Activated naive CD4-positive, alpha-beta T cell treated with anti-CD3 and anti-CD28 coated beads, Interleukin-2, amount 10 ng/mL, durations not matched to agents 7 days and 5 days (primary cell): ENCODE measurements at regions not wholly inside any gene's neighbourhood (a gene's known extent, or its start where the extent isn't known, plus 50 kb on each side); places are given as distances from the start of the nearest gene placed in this dataset.

Source experiments
- CTCF ChIA-PET: fragments of 350-600 bp; sonication (Branson Sonifier 250); formaldehyde crosslinking; loops from one replicate; lab custom pipeline; 2021; ENCODE audit warnings: antibody characterized with exemption; lab: Charles Lee
- DNase-seq: peaks from one replicate; pipeline ENCODE4 v3.0.0-alpha.2; 2020
- H3K27ac Mint-ChIP-seq: one replicate; pipeline ENCODE4 v1.8.0; 2021; ENCODE audit warnings: mild to moderate bottlenecking, moderate library complexity, mixed read lengths
- H3K27me3 Mint-ChIP-seq: one replicate; pipeline ENCODE4 v1.8.0; 2021; ENCODE audit warnings: mild to moderate bottlenecking, mixed read lengths
- H3K36me3 Mint-ChIP-seq: one replicate; pipeline ENCODE4 v1.8.0; 2021; ENCODE audit warnings: mixed read lengths
- H3K4me1 Mint-ChIP-seq: one replicate; pipeline ENCODE4 v1.8.0; 2021; ENCODE audit warnings: mixed read lengths
- H3K4me3 Mint-ChIP-seq: one replicate; pipeline ENCODE4 v1.8.0; 2021; ENCODE audit warnings: mild to moderate bottlenecking, moderate library complexity, mixed read lengths
- H3K9me3 Mint-ChIP-seq: one replicate; pipeline ENCODE4 v1.8.0; 2021; ENCODE audit warnings: mixed read lengths

DNA sequence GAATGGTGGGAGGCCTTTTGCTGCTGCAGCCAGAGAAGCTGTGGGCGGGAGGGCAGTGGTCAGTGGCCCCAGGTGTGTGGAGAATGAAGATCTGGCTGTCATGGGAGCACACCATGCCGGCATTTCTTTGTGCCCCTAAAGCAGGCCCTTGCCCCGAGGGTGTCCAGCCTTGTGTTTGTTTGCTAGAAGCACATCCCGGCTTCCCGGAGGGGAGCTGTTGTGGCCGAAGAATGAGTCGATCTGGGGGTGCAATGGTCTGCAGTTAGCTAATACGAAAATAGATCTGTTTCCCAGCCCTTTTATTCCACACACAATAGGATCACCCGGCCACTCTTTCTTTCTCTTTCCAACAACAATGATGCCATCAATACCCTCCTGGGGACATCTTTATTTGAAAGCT is 228.8 kb downstream of the CBLN1 start:
- CTCF ChIA-PET = no interaction called here
- H3K27me3 Mint-ChIP-seq = no peaks in the 10 kb centered on the region
- no peaks in the 10 kb centered on the region for H3K4me1 Mint-ChIP-seq
- no peak for DNase-seq
- H3K4me3 Mint-ChIP-seq = no peak overlapping the region
- peaks cover 4% of the 10 kb centered on the region for H3K9me3 Mint-ChIP-seq
- no peaks in the 10 kb centered on the region for H3K36me3 Mint-ChIP-seq
- no peak overlapping the region for H3K27ac Mint-ChIP-seq

DNA sequence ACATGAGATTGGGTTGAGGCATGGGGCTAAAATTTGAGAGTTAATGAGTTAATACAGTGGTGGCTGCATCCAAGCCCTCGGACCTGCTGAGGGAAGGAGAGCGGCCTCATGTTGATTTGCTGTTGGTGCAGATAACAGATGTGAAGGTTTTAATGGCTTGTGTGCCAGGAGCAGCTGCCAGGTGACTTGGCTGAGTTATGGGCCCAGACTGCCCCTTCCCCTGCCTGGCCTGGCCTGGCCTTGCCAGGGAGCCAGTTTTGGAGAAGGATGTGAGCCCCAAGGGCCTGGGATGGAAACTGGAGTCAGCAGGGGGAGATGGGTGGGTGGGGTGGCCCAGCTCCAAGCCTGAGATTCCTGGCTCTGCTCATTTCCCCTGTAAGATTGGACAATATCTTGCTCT is 230.1 kb downstream of the CBLN1 start:
- DNase-seq = no peak
- H3K4me1 Mint-ChIP-seq = no peaks in the 10 kb centered on the region
- CTCF ChIA-PET = no interaction called here
- H3K4me3 Mint-ChIP-seq = no peak overlapping the region
- H3K36me3 Mint-ChIP-seq = no peaks in the 10 kb centered on the region
- no peak overlapping the region for H3K27ac Mint-ChIP-seq
- no peaks in the 10 kb centered on the region for H3K27me3 Mint-ChIP-seq
- peaks cover 4% of the 10 kb centered on the region for H3K9me3 Mint-ChIP-seq

DNA sequence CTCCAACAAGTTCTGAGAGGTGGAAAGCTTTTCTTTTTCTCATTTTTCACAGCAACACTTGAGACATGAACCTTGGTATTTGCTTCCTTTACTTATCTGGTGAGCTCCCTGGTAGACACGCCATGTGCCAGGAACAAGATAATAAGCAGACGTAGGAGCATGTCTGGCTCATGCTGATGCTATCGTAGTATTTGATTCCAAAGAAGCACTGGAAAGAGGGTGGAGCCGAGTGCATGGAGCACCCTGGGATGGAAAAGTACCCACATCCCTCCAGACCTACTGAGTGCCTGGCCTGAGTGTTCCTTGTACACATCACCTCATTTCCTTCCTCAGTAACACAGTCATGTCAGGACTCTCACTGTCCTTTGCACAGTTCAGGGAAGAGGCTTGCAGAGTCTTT is 231.0 kb downstream of the CBLN1 start:
- CTCF ChIA-PET = no interaction called here
- Mint-ChIP-seq H3K4me1 (no peaks in the 10 kb centered on the region), H3K36me3 (no peaks in the 10 kb centered on the region), H3K4me3 (no peak overlapping the region), H3K9me3 (peaks cover 7% of the 10 kb centered on the region), H3K27me3 (no peaks in the 10 kb centered on the region), H3K27ac (no peak overlapping the region)
- no peak for DNase-seq

DNA sequence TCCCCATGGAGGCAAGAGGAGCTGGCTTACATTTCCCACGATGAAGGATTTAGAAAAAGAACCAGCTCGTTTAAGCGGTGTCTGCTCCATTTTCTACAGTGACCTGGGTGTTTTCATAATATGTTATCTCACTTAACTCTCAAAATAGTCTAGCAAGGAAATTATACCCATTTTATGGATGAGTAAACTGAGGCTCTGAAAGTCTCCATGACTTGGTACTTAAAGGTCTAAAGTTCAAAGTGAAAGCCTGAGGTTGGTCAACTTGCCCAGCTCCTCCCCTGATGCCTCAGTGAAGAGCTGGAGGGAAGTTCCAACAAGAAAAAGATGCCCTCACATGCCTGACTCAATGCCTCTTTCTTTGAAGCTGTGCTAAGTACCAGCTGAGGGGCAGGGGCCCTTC is 232.0 kb downstream of the CBLN1 start:
- Mint-ChIP-seq H3K27me3 (no peaks in the 10 kb centered on the region), H3K36me3 (no peaks in the 10 kb centered on the region), H3K9me3 (peaks cover 7% of the 10 kb centered on the region), H3K27ac (no peak overlapping the region), H3K4me3 (no peak overlapping the region), H3K4me1 (no peaks in the 10 kb centered on the region)
- CTCF ChIA-PET = no interaction called here
- no peak for DNase-seq

DNA sequence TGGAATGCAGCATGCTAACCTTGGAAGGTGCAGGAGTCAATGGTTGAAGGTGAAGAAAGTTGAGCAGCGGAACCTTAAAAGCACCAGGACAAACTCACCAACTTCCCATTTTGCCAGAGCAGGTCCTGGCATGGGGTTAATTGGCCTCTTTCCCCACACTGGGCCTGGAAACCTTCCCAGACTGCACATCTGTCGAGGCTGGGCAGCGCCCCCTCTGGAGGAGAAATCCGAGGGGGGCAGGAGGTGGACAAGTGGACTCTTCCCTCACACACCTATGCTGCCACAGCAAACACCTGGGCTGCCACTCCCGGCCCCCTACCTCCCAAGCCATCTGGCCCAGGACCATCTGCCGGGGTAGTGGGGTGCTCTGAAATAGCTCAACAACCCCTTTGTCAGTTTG is 232.4 kb downstream of the CBLN1 start:
- CTCF ChIA-PET = no interaction called here
- Mint-ChIP-seq H3K4me1 (no peaks in the 10 kb centered on the region), H3K4me3 (no peak overlapping the region), H3K27ac (no peak overlapping the region), H3K36me3 (no peaks in the 10 kb centered on the region), H3K9me3 (peaks cover 10% of the 10 kb centered on the region), H3K27me3 (no peaks in the 10 kb centered on the region)
- DNase-seq = no peak

GRCh38 chr16:49048557-49048956 is 233.1 kb downstream of the CBLN1 start:
- H3K27ac Mint-ChIP-seq = no peak overlapping the region
- H3K4me3 Mint-ChIP-seq = no peak overlapping the region
- no peaks in the 10 kb centered on the region for H3K36me3 Mint-ChIP-seq
- no peaks in the 10 kb centered on the region for H3K27me3 Mint-ChIP-seq
- peaks cover 10% of the 10 kb centered on the region for H3K9me3 Mint-ChIP-seq
- H3K4me1 Mint-ChIP-seq = no peaks in the 10 kb centered on the region
- CTCF ChIA-PET = no interaction called here
- no peak for DNase-seq

- CTCF ChIA-PET = no interaction called here
- Mint-ChIP-seq H3K4me1 (no peaks in the 10 kb centered on the region), H3K36me3 (no peaks in the 10 kb centered on the region), H3K27me3 (no peaks in the 10 kb centered on the region), H3K9me3 (no peaks in the 10 kb centered on the region), H3K4me3 (no peak overlapping the region), H3K27ac (no peak overlapping the region)
- DNase-seq = no peak
Measured at GRCh38 chr16:49036126-49036525, 245.5 kb downstream of the CBLN1 start.

DNA sequence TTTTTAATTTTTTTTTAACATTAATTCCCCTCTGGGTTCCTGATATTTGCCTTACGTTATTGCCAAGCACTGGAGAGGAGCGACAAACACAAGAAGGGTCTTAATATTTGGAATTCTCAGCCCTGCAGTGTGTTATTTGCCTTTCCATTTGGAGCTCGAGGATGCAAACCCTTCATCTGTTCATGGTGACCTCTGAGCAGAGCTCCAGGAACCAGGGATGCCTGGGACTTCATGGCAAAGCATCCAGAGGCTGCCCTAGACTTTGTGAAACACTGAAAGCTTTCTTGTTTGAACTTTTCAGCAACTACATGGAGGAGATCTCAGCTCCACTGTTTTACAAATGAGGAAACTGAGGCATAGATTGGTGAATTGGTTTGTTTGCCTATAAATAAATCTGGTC is 254.2 kb downstream of the CBLN1 start:
- Mint-ChIP-seq H3K36me3 (no peaks in the 10 kb centered on the region), H3K27me3 (no peaks in the 10 kb centered on the region), H3K4me3 (no peak overlapping the region), H3K9me3 (peaks cover 1% of the 10 kb centered on the region), H3K4me1 (no peaks in the 10 kb centered on the region), H3K27ac (no peak overlapping the region)
- DNase-seq = no peak
- CTCF ChIA-PET = no interaction called here

DNA sequence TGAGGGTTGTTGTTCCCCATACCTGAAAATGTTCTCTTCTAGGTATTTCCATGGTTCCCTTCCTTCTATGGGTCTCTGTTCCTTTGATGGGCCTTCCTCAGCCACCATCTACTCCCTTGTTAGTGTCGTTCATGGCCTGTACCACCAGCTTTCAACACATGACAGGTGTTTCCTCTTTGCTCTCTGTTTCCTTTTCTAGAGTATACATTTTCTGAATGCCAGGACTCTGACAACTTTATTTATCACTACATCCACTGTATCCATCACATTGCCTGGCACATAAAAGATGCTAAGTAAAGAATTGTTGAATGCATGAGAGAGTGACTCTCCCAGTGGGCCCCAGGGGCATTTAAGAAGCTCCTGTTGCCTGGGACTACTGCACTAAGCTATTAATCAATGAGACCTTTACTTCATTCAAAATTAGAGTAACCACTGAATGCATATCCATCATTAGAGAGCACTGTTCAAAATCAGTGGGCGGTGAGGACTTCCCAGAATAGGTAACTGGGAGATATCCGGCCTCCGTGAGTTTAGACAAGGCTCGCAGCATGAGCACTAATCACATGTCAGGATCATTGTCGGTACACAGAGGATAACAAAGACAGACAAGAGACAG is 255.0 kb downstream of the CBLN1 start:
- Mint-ChIP-seq H3K4me3 (no peak overlapping the region), H3K36me3 (no peaks in the 10 kb centered on the region), H3K4me1 (no peaks in the 10 kb centered on the region), H3K27me3 (no peaks in the 10 kb centered on the region), H3K9me3 (peaks cover 1% of the 10 kb centered on the region), H3K27ac (no peak overlapping the region)
- no peak for DNase-seq
- CTCF ChIA-PET = no interaction called here

DNA sequence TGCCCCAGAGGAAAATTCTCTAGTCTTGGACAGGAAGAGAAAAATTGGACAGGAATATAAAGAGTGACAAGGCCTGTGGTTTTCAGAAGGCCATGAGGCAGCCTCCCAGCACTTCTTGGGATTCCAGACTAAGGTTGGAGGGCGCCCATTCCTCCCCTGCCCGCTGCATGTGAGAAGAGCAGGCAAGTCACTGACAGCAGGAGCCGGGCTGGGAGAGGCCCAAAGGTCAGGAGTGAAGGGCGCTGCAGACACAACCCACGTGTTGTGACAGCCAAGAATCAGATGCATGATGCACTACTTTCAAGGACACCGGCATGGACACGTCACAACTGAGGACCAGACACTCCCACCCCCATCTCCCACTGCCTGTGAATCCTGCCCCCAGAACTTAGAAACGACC is 256.7 kb downstream of the CBLN1 start:
- Mint-ChIP-seq H3K4me1 (no peaks in the 10 kb centered on the region), H3K9me3 (peaks cover 3% of the 10 kb centered on the region), H3K4me3 (no peak overlapping the region)

DNA sequence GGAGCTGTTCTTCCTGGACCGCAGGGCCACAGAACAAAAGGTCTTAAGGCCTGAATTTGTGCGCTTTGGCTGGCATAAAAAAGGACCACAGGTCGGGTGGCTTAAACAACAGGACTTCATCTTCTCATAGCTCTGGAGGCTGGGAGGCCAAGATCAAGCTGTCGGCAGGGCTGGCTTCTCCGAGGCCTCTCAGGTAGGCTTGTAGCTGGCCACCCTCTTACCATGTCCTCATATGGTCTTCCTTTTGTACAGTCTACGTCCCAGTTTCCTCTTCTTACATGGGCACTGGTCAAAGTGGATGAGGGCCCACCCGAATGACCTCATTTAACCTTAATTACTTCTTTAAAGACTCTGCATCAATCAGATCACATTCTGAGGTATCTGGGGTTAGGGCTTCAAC is 257.6 kb downstream of the CBLN1 start:
- CTCF ChIA-PET = no interaction called here
- Mint-ChIP-seq H3K4me1 (no peaks in the 10 kb centered on the region), H3K36me3 (no peaks in the 10 kb centered on the region), H3K9me3 (peaks cover 3% of the 10 kb centered on the region), H3K27ac (no peak overlapping the region), H3K4me3 (no peak overlapping the region), H3K27me3 (no peaks in the 10 kb centered on the region)
- DNase-seq = no peak

More for the DNA sequence above, 256.7 kb downstream of the CBLN1 start:
- DNase-seq = no peak
- Mint-ChIP-seq H3K27me3 (no peaks in the 10 kb centered on the region), H3K27ac (no peak overlapping the region), H3K36me3 (no peaks in the 10 kb centered on the region)
- CTCF ChIA-PET = no interaction called here

GRCh38 chr16:49023050-49023449 is 258.6 kb downstream of the CBLN1 start:
- Mint-ChIP-seq H3K4me3 (no peak overlapping the region), H3K4me1 (no peaks in the 10 kb centered on the region), H3K27ac (no peak overlapping the region), H3K36me3 (no peaks in the 10 kb centered on the region), H3K9me3 (peaks cover 3% of the 10 kb centered on the region), H3K27me3 (no peaks in the 10 kb centered on the region)
- CTCF ChIA-PET = no interaction called here
- no peak for DNase-seq

DNA sequence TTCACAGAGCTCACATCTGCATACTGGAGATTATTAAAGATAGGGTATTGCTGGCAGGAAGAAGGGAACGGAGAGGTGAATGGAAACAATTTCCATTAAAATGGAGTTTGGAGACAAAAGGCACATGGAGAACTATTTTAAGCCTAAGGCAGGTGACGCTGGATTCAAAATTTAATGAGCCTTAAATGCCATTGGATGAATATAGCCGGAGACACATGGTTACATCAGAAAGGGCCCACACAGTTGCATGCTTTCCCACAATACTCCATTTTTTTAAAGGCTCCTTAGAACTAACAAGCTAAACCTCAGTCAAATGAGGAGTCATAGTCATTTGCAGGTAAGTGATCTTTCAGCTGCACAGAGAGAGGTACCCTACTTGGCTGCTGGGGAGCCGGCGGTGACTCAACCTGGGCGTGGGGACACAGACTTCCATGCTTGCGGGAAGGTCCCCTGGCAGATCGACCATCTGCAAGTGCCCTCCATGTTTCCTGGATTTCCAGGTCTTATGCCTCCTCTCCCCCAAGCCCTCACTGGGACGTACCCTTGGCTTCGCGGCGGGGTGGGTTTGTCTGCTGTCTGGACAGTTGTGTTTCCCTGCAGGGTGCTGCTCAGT is 259.2 kb downstream of the CBLN1 start:
- CTCF ChIA-PET = no interaction called here
- no peak overlapping the region for H3K27ac Mint-ChIP-seq
- H3K36me3 Mint-ChIP-seq = no peaks in the 10 kb centered on the region
- no peak overlapping the region for H3K4me3 Mint-ChIP-seq
- H3K9me3 Mint-ChIP-seq = peaks cover 3% of the 10 kb centered on the region
- no peaks in the 10 kb centered on the region for H3K27me3 Mint-ChIP-seq
- no peaks in the 10 kb centered on the region for H3K4me1 Mint-ChIP-seq
- DNase-seq = no peak

GRCh38 chr16:49021136-49021535 is 260.5 kb downstream of the CBLN1 start:
- Mint-ChIP-seq H3K27me3 (no peaks in the 10 kb centered on the region), H3K27ac (no peak overlapping the region), H3K9me3 (peaks cover 3% of the 10 kb centered on the region), H3K4me1 (no peaks in the 10 kb centered on the region), H3K36me3 (no peaks in the 10 kb centered on the region), H3K4me3 (no peak overlapping the region)
- DNase-seq = no peak
- CTCF ChIA-PET = interaction anchor here (0.7 kb wide), 1 partner anchor 22 kb away, joined by 3 read pairs; no protein-coding TSS in a partner anchor

GRCh38 chr16:49020436-49020835 is 261.2 kb downstream of the CBLN1 start:
- no peak overlapping the region for H3K4me3 Mint-ChIP-seq
- peaks cover 2% of the 10 kb centered on the region for H3K9me3 Mint-ChIP-seq
- H3K27me3 Mint-ChIP-seq = no peaks in the 10 kb centered on the region
- H3K4me1 Mint-ChIP-seq = no peaks in the 10 kb centered on the region
- CTCF ChIA-PET = no interaction called here
- no peak for DNase-seq
- H3K27ac Mint-ChIP-seq = no peak overlapping the region
- no peaks in the 10 kb centered on the region for H3K36me3 Mint-ChIP-seq
